GM18517 (cell line): ENCODE measurements at regions not wholly inside any gene's neighbourhood (a gene's known extent, or its start where the extent isn't known, plus 50 kb on each side); places are given as distances from the start of the nearest gene placed in this dataset.

Experiments
- ATAC-seq: cut with Tn5 transposase; IDR thresholded peaks from one replicate; pipeline ENCODE4 v1.9.1; 2021; ENCODE audit warnings: mild to moderate bottlenecking, moderate library complexity; ENCODE audit not compliant: unreplicated experiment

GRCh38 chr10:31587691-31588090 lies 268.7 kb downstream of the ZEB1 start:
- ATAC-seq = no peak

DNA sequence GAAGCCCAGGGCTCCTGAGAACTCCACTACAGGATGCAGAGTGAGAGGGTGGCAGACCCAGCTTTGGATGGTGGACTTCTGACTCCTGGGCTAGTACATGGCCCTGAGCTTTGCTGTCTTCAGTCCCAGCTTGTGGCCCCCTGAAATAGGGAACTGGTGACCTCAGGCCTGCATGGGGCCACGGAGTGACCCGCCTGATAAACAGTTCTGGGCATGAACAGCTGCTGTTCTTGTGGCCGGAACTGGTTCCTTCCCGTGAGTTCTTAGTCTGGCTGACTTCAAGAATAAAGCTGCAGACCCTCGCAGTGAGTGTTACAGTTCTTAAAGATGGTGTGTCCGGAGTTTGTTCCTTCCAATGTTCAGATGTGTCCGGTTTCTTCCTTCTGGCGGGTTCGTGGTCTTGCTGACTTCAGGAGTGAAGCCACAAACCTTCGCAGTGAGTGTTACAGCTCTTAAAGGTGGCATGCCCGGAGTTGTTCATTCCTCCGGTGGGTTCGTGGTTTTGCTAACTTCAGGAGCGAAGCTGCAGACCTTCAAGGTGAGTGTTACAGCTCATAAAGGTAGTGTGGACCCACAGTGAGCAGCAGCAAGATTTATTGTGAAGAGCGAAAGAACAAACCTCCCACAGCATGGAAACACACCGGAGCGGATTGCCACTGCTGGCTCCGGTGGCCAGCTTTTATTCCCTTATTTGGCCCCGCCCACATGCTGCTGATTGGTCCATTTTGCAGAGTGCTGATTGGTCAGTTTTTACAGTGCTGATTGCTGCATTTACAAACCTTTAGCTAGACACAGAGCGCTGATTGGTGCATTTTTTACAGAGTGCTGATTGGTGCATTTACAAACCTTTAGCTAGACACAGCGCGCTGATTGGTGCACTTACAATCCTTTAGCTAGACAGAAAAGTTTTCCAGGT lies 268.0 kb downstream of the ZEB1 start:
- no peak for ATAC-seq

DNA sequence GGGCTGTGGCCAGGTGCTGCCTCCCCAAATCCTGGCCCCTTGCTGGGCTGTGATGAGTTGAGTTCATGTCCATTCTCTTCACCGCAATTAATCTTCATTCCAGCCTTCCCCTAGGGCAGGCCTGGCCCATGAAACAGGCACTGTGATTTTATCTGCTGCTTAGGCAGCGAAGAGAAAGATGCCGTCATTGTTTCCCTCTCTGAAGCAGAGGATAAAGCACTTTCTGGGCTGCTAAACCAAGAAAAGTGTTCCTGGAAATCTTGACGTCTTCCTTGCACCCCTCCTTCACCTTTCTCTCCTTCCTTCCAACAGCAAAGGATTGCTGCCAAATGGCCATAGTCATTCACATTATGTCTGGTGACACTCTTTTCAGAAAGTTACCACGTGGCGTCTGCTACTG lies 265.9 kb downstream of the ZEB1 start:
- no peak for ATAC-seq

- no peak for ATAC-seq
Measured at GRCh38 chr10:31584098-31584631, 265.1 kb downstream of the ZEB1 start.

- no peak for ATAC-seq
Measured at GRCh38 chr10:31583293-31583692, 264.3 kb downstream of the ZEB1 start.

DNA sequence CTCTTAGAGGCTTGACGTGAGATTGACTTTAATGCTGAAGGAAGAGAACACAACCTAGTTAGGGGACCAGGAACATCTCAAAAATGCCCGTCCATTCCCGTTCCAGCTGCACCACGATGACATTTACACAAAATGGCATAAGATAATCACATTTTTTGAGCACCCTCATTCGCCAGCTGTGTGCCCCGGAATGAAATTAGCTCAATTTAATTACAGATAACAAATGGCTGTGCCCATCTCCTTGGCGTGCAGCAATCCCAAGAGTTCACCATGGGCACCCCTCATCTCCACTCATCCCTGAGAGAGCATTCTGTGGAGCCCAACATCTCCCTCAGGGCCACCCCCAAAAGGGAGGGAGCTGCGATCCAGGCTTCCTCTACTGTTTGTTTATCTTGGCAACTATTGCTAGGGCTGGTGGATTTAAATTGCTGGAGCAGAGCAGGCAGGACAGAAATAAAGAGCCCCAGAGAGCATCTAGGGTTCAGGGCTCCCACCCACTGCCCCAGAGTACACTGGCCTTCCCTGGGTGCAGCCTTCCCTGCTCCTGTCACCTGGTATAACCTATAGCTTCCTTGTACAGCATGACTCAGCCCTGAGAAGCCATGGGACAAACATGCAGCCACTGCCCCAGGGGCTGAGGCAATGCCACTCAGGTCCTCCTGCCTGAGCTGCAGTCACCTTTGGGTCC lies 263.5 kb downstream of the ZEB1 start:
- ATAC-seq = no peak

GRCh38 chr10:31581741-31582323 lies 262.8 kb downstream of the ZEB1 start:
- ATAC-seq = peak; percentile 84

- no peak for ATAC-seq
Measured at GRCh38 chr10:31580646-31581045, 261.6 kb downstream of the ZEB1 start.
